ENCODE measurements at regions not wholly inside any gene's neighbourhood (a gene's known extent, or its start where the extent isn't known, plus 50 kb on each side); places are given as distances from the start of the nearest gene placed in this dataset.

GRCh38 chr5:3484836-3485235, 110.8 kb upstream of the IRX1 start:
- Histone ChIP-seq H3K18ac (ENCODE audit: extremely low read depth, low read length) (no peak overlapping the region), H3K27ac (ENCODE audit: low read depth, low read length) (no peak overlapping the region), H2BK120ac (replicated peaks; ENCODE audit: low read depth, low read length) (no peak overlapping the region), H3K27me3 (replicated peaks in 1 of 4; ENCODE audit: control insufficient read depth in 3 of 4, extremely low read depth in 1 of 4, insufficient read depth in 3 of 4, low read length in 3 of 4) (no peaks in the 10 kb centered on the region), H3K56ac (replicated peaks; ENCODE audit: insufficient read length, low read depth, low read length) (no peak overlapping the region), H3K9ac (replicated peaks in 1 of 4; ENCODE audit: extremely low read depth in 1 of 4, low read depth in 3 of 4, low read length in 3 of 4) (no peak overlapping the region), H3K23me2 (ENCODE audit: low read depth, low read length) (0 out of 2 replicates have a peak, but pooled peaks cover 1% of the 10 kb centered on the region), H2BK20ac (ENCODE audit: low read length) (no peak overlapping the region), H3K4me2 (ENCODE audit: insufficient read depth in 1 of 2, low read depth in 2 of 2, low read length in 2 of 2) (no peak overlapping the region), H2BK5ac (ENCODE audit: low read depth, low read length) (no peak overlapping the region), H3K4me3 (ENCODE audit: extremely low read depth in 1 of 4, insufficient read depth in 2 of 4, low read depth in 3 of 4, low read length in 4 of 4) (no peak overlapping the region), H4K5ac (ENCODE audit: insufficient read length, low read depth, low read length) (no peak overlapping the region), H2BK12ac (ENCODE audit: low read depth, low read length) (no peak overlapping the region), H4K20me1 (replicated peaks in 1 of 2; ENCODE audit: control insufficient read depth in 1 of 2, insufficient read depth in 2 of 2, low read length in 2 of 2) (no peaks in the 10 kb centered on the region), H3K9me3 (ENCODE audit: insufficient read depth in 2 of 2, low read depth in 1 of 2, low read length in 1 of 2) (no peaks in the 10 kb centered on the region; a peak in 1 of 4 replicates), H3K36me3 (ENCODE audit: control insufficient read depth in 2 of 4, insufficient read depth in 4 of 4, low read length in 3 of 4) (no peaks in the 10 kb centered on the region), H3K79me1 (ENCODE audit: low read depth, low read length) (no peaks in the 10 kb centered on the region), H3K4ac (replicated peaks; ENCODE audit: insufficient read length, low read depth, low read length) (no peak overlapping the region), H4K8ac (ENCODE audit: extremely low read depth, insufficient read depth, low read length) (no peak overlapping the region), H3K14ac (ENCODE audit: insufficient read length) (no peak overlapping the region), H2BK15ac (ENCODE audit: low read length) (no peak overlapping the region), H2AK5ac (ENCODE audit: low read depth, low read length) (no peak overlapping the region), H3K23ac (ENCODE audit: insufficient read length) (no peak overlapping the region), H4K91ac (replicated peaks; ENCODE audit: insufficient read length, low read length) (no peak overlapping the region), H2AFZ (ENCODE audit: low read length) (no peak overlapping the region), H3K79me2 (ENCODE audit: control insufficient read depth in 1 of 2, insufficient read depth in 2 of 2, low read length in 2 of 2) (no peaks in the 10 kb centered on the region), H3K4me1 (replicated peaks in 1 of 4; ENCODE audit: control insufficient read depth in 3 of 4, insufficient read depth in 4 of 4, low read length in 3 of 4) (peaks cover 0 to 4% (median 0%) of the 10 kb centered on the region in 4 experiments; a peak in 1 of 7 replicates)
- POLR2A ChIA-PET (ENCODE audit: partially characterized antibody) = interaction anchor here (0.6 kb wide), 1 partner anchor 122 kb away, joined by 3 read pairs; no protein-coding TSS in a partner anchor
- DNase-seq (ENCODE audit: low read depth in 1 of 2, low spot score in 2 of 2) (no peak), FAIRE-seq (no peak)
- CTCF ChIA-PET (ENCODE audit: partially characterized antibody) = no interaction called here
- WGBS, 2 experiments (ENCODE audit: extremely low coverage in 1 of 2, insufficient coverage in 1 of 2, insufficient read length in 1 of 2, insufficient replicate concordance in 2 of 2, low coverage in 1 of 2, low lambda C conversion rate in 2 of 2, missing lambda C conversion rate in 1 of 2) = 81% methylated on average over 5 of the region's 5 CpGs; no CpG with 5 or more reads in 1 of the 2 experiments
- no peak for TF ChIP-seq SIN3A (conservative IDR thresholded peaks at IDR 0.05 in 1 of 2, IDR thresholded peaks at IDR 0.05 in 1 of 2; ENCODE audit: low read depth in 1 of 2, low read length in 2 of 2)
- no peak for TF ChIP-seq HDAC2 (IDR thresholded peaks at IDR 0.05; ENCODE audit: borderline replicate concordance in 1 of 2, low read depth in 2 of 2, low read length in 2 of 2)
- no peak for TF ChIP-seq ATF2 (IDR thresholded peaks at IDR 0.05; ENCODE audit: low read length)
- TF ChIP-seq MAFK (IDR thresholded peaks at IDR 0.05; ENCODE audit: low read depth, low read length) = no peak
- TF ChIP-seq TBP (IDR thresholded peaks at IDR 0.05; ENCODE audit: low read depth, low read length) = no peak
- no peak for TF ChIP-seq SRF (IDR thresholded peaks at IDR 0.05; ENCODE audit: low read depth, low read length)
- no peak for TF ChIP-seq CHD2 (IDR thresholded peaks at IDR 0.05; ENCODE audit: low read length)
- no peak for TF ChIP-seq CBX8 (IDR thresholded peaks at IDR 0.05; ENCODE audit: borderline replicate concordance, low read depth, low read length)
- no peak for TF ChIP-seq POLR2AphosphoS5 (IDR thresholded peaks at IDR 0.05; ENCODE audit: low read depth, low read length)
- TF ChIP-seq GABPA (IDR thresholded peaks at IDR 0.05; ENCODE audit: borderline replicate concordance, insufficient read depth, low read length) = no peak
- no peak for TF ChIP-seq TCF12 (IDR thresholded peaks at IDR 0.05; ENCODE audit: low read depth, low read length)
- TF ChIP-seq KDM1A (IDR thresholded peaks at IDR 0.05; ENCODE audit: borderline replicate concordance, low read length) = no peak
